H1 (cell line): ENCODE measurements at regions not wholly inside any gene's neighbourhood (a gene's known extent, or its start where the extent isn't known, plus 50 kb on each side); places are given as distances from the start of the nearest gene placed in this dataset.

Experiments
- CTCF ChIA-PET: fragments of 300-600 bp; sonication (Branson Sonifier 250); formaldehyde crosslinking; loops from one replicate; lab custom pipeline; 2021; ENCODE audit not compliant: partially characterized antibody; lab: Charles Lee
- POLR2A ChIA-PET: fragments of 300-600 bp; sonication (Branson Sonifier 250); formaldehyde crosslinking; loops from one replicate; lab custom pipeline; 2021; ENCODE audit warnings: inconsistent platforms; ENCODE audit not compliant: partially characterized antibody; lab: Charles Lee
- DNase-seq, 2 experiments: peaks; one replicate each; pipeline versions ENCODE4 v3.0.0 to v3.0.0-alpha.2; 2010 to 2022; ENCODE audit warnings: low spot score in 2 of 2, low read depth in 1 of 2, mixed read lengths in 1 of 2
- FAIRE-seq: peaks from 2 replicates; lab custom pipeline; 2011; peaks lifted over from hg19 to GRCh38; lab: Jason Lieb, UNC
- H2AFZ ChIP-seq: 2 replicates; pipeline ENCODE4 v1.8.1; 2012; ENCODE audit warnings: low read length, inconsistent platforms
- H2AK5ac ChIP-seq: 2 replicates; pipeline ENCODE4 v1.6.1; 2013; ENCODE audit warnings: low read depth, low read length
- H2BK120ac ChIP-seq: replicated peaks from 2 replicates; pipeline ENCODE3; 2013; ENCODE audit warnings: low read depth, low read length, inconsistent platforms
- H2BK12ac ChIP-seq: 2 replicates; pipeline ENCODE4 v1.6.1; 2013; ENCODE audit warnings: low read depth, low read length
- H2BK15ac ChIP-seq: 2 replicates; pipeline ENCODE4 v1.6.1; 2013; ENCODE audit warnings: low read length
- H2BK20ac ChIP-seq: 2 replicates; pipeline ENCODE4 v1.6.1; 2013; ENCODE audit warnings: low read length
- H2BK5ac ChIP-seq: 2 replicates; pipeline ENCODE4 v1.6.1; 2013; ENCODE audit warnings: low read depth, low read length
- H3K14ac ChIP-seq: 2 replicates; pipeline ENCODE4 v1.6.1; 2013; ENCODE audit warnings: inconsistent platforms; ENCODE audit not compliant: insufficient read length
- H3K18ac ChIP-seq: 2 replicates; pipeline ENCODE4 v1.6.1; 2013; ENCODE audit warnings: low read length; ENCODE audit errors: extremely low read depth
- H3K23ac ChIP-seq: 2 replicates; pipeline ENCODE4 v1.6.1; 2013; ENCODE audit warnings: inconsistent platforms; ENCODE audit not compliant: insufficient read length
- H3K23me2 ChIP-seq: 2 replicates; pipeline ENCODE4 v1.6.1; 2013; ENCODE audit warnings: low read depth, low read length
- H3K27ac ChIP-seq: 2 replicates; pipeline ENCODE4 v1.6.1; 2011; ENCODE audit warnings: low read depth, low read length, inconsistent platforms
- H3K27me3 ChIP-seq, 4 experiments: replicated peaks in 1 of 4; 1 replicate in 1 of 4; 2 replicates in 3 of 4; pipeline versions ENCODE4 v1.6.1 to v1.8.1; 2011 to 2013; ENCODE audit warnings: low read length in 3 of 4, mild to moderate bottlenecking in 3 of 4, inconsistent platforms in 2 of 4, mixed read lengths in 2 of 4, moderate library complexity in 1 of 4; ENCODE audit not compliant: control insufficient read depth in 3 of 4, insufficient read depth in 3 of 4; ENCODE audit errors: extremely low read depth in 1 of 4
- H3K36me3 ChIP-seq, 4 experiments: 2 replicates each; pipeline versions ENCODE4 v1.6.1 to v1.8.1; 2011 to 2013; ENCODE audit warnings: mild to moderate bottlenecking in 4 of 4, low read length in 3 of 4, moderate library complexity in 2 of 4, control low read depth in 1 of 4, inconsistent platforms in 1 of 4; ENCODE audit not compliant: insufficient read depth in 4 of 4, control insufficient read depth in 2 of 4
- H3K4ac ChIP-seq: replicated peaks from 2 replicates; pipeline ENCODE3; 2013; ENCODE audit warnings: low read length, low read depth, mixed read lengths, inconsistent platforms; ENCODE audit not compliant: insufficient read length
- H3K4me1 ChIP-seq, 4 experiments: replicated peaks in 1 of 4; 1 replicate in 1 of 4; 2 replicates in 3 of 4; pipeline versions ENCODE4 v1.6.1 to v1.8.1; 2011 to 2013; ENCODE audit warnings: low read length in 3 of 4, inconsistent platforms in 2 of 4, mixed read lengths in 1 of 4; ENCODE audit not compliant: insufficient read depth in 4 of 4, control insufficient read depth in 3 of 4
- H3K4me2 ChIP-seq, 2 experiments: 2 replicates each; pipeline versions ENCODE4 v1.6.1 to v1.8.1; 2011 to 2013; ENCODE audit warnings: low read depth in 2 of 2, low read length in 2 of 2, control low read depth in 1 of 2, inconsistent platforms in 1 of 2, mild to moderate bottlenecking in 1 of 2; ENCODE audit not compliant: insufficient read depth in 1 of 2
- H3K4me3 ChIP-seq, 4 experiments: fragments of 200-600, 300-600 bp in 1 of 4; sonication (generic), shearing (Covaris generic), sonication (Bioruptor Twin) in 1 of 4; 2 replicates each; pipeline versions ENCODE4 v1.5.1 to v1.8.1; 2011 to 2016; ENCODE audit warnings: low read length in 4 of 4, low read depth in 3 of 4, control low read depth in 2 of 4, inconsistent platforms in 2 of 4, mild to moderate bottlenecking in 2 of 4, mixed read lengths in 1 of 4, moderate library complexity in 1 of 4; ENCODE audit not compliant: insufficient read depth in 2 of 4; ENCODE audit errors: extremely low read depth in 1 of 4
- H3K56ac ChIP-seq: replicated peaks from 2 replicates; pipeline ENCODE3; 2013; ENCODE audit warnings: low read depth, mild to moderate bottlenecking, mixed read lengths, low read length, inconsistent platforms; ENCODE audit not compliant: insufficient read length
- H3K79me1 ChIP-seq: 2 replicates; pipeline ENCODE4 v1.6.1; 2013; ENCODE audit warnings: low read depth, low read length, control low read depth
- H3K79me2 ChIP-seq, 2 experiments: 2 replicates each; pipeline versions ENCODE4 v1.6.1 to v1.8.1; 2012 to 2013; ENCODE audit warnings: low read length in 2 of 2, mild to moderate bottlenecking in 2 of 2, inconsistent platforms in 1 of 2; ENCODE audit not compliant: insufficient read depth in 2 of 2, control insufficient read depth in 1 of 2
- H3K9ac ChIP-seq, 4 experiments: replicated peaks in 1 of 4; 1 replicate in 1 of 4; 2 replicates in 3 of 4; pipeline versions ENCODE4 v1.6.1 to v1.8.1; 2011 to 2013; ENCODE audit warnings: low read depth in 3 of 4, low read length in 3 of 4, control low read depth in 2 of 4, mild to moderate bottlenecking in 2 of 4, moderate library complexity in 2 of 4, inconsistent platforms in 1 of 4; ENCODE audit errors: extremely low read depth in 1 of 4
- H3K9me3 ChIP-seq, 2 experiments: 2 replicates each; pipeline versions ENCODE4 v1.6.1 to v1.8.1; 2012 to 2013; ENCODE audit warnings: mild to moderate bottlenecking in 2 of 2, moderate library complexity in 2 of 2, control low read depth in 1 of 2, inconsistent platforms in 1 of 2, low read depth in 1 of 2, low read length in 1 of 2, mixed read lengths in 1 of 2; ENCODE audit not compliant: insufficient read depth in 2 of 2
- H4K20me1 ChIP-seq, 2 experiments: replicated peaks in 1 of 2; 2 replicates each; pipeline versions ENCODE3 to v1.8.1; 2011 to 2013; ENCODE audit warnings: inconsistent platforms in 2 of 2, low read length in 2 of 2, mild to moderate bottlenecking in 1 of 2; ENCODE audit not compliant: insufficient read depth in 2 of 2, control insufficient read depth in 1 of 2
- H4K5ac ChIP-seq: 2 replicates; pipeline ENCODE4 v1.6.1; 2013; ENCODE audit warnings: low read length, low read depth, mixed read lengths, inconsistent platforms; ENCODE audit not compliant: insufficient read length
- H4K8ac ChIP-seq: 2 replicates; pipeline ENCODE4 v1.8.0; 2013; ENCODE audit warnings: mild to moderate bottlenecking, moderate library complexity, low read length, inconsistent platforms; ENCODE audit not compliant: insufficient read depth; ENCODE audit errors: extremely low read depth
- H4K91ac ChIP-seq: replicated peaks from 2 replicates; pipeline ENCODE3; 2013; ENCODE audit warnings: low read length, mixed read lengths, inconsistent platforms; ENCODE audit not compliant: insufficient read length
- EGR1 ChIP-seq: IDR thresholded peaks from 2 replicates; pipeline ENCODE4 v1.6.1; 2011; ENCODE audit warnings: low read depth, low read length, borderline replicate concordance
- WGBS, 2 experiments: shearing (Covaris generic) in 1 of 2; methylation state at CpG; one replicate each; pipeline versions ENCODE4 v1.1.6 to v1.1.7; 2013 to 2015; ENCODE audit warnings: low lambda C conversion rate in 2 of 2, mixed read lengths in 2 of 2, inconsistent platforms in 1 of 2, low coverage in 1 of 2, missing lambda C conversion rate in 1 of 2; ENCODE audit not compliant: insufficient replicate concordance in 2 of 2, insufficient coverage in 1 of 2, insufficient read length in 1 of 2; ENCODE audit errors: extremely low coverage in 1 of 2, missing lambda C conversion rate in 1 of 2; 5-methylcytosine and 5-hydroxymethylcytosine counted together

GRCh38 chr1:87915771-87916170 lies 587.1 kb downstream of the LMO4 start:
- FAIRE-seq = no peak
- no peak overlapping the region for H2BK120ac ChIP-seq
- WGBS, 2 experiments = 100% methylated on average over 2 of the region's 2 CpGs; no CpG with 5 or more reads in 1 of the 2 experiments

More at GRCh38 chr1:87915771-87916170, 587.1 kb downstream of the LMO4 start:
- Histone ChIP-seq H3K23me2 (no peaks in the 10 kb centered on the region), H3K79me2 (no peaks in the 10 kb centered on the region), H2AFZ (no peak overlapping the region), H4K20me1 (no peaks in the 10 kb centered on the region), H3K27me3 (no peaks in the 10 kb centered on the region), H2BK15ac (no peak overlapping the region), H2AK5ac (no peak overlapping the region), H3K4ac (no peak overlapping the region), H2BK5ac (no peak overlapping the region), H4K8ac (no peak overlapping the region), H3K14ac (no peak overlapping the region), H3K9me3 (no peaks in the 10 kb centered on the region), H4K5ac (no peak overlapping the region), H3K9ac (no peak overlapping the region), H4K91ac (no peak overlapping the region), H3K36me3 (no peaks in the 10 kb centered on the region), H3K27ac (no peak overlapping the region), H3K4me3 (no peak overlapping the region), H2BK20ac (no peak overlapping the region), H3K23ac (no peak overlapping the region), H2BK12ac (no peak overlapping the region), H3K4me2 (no peak overlapping the region), H3K79me1 (no peaks in the 10 kb centered on the region), H3K18ac (no peak overlapping the region), H3K4me1 (no peaks in the 10 kb centered on the region), H3K56ac (no peak overlapping the region)
- DNase-seq = no peak
- ChIA-PET CTCF (interaction anchor here (1.3 kb wide), 1 partner anchor 56 kb away, joined by 3 read pairs; no protein-coding TSS in a partner anchor), POLR2A (no interaction called here)
- no peak for TF ChIP-seq EGR1
